Thyroid gland (tissue), 4 donors: ENCODE measurements at regions not wholly inside any gene's neighbourhood (a gene's known extent, or its start where the extent isn't known, plus 50 kb on each side); places are given as distances from the start of the nearest gene placed in this dataset.

Experiments used
- POLR2A ChIP-seq, 2 donors: fragments of 450-650 bp; IDR thresholded peaks; one replicate each; pipeline ENCODE4 v1.6.1; 2017; ENCODE audit warnings: antibody characterized with exemption in 2 of 2, mild to moderate bottlenecking in 2 of 2, moderate library complexity in 1 of 2
- TF ChIP-seq, protein P1 (sequence below), 6 experiments: fragments of 200-600 bp in 3 of 6; fragments of 450-650 bp in 3 of 6; sonication (generic) in 3 of 6; IDR thresholded peaks; one replicate each; pipeline ENCODE4 v1.5.1; 2016 to 2019; ENCODE audit warnings: antibody characterized with exemption in 6 of 6, mild to moderate bottlenecking in 2 of 6, inconsistent platforms in 1 of 6, moderate library complexity in 1 of 6

DNA sequence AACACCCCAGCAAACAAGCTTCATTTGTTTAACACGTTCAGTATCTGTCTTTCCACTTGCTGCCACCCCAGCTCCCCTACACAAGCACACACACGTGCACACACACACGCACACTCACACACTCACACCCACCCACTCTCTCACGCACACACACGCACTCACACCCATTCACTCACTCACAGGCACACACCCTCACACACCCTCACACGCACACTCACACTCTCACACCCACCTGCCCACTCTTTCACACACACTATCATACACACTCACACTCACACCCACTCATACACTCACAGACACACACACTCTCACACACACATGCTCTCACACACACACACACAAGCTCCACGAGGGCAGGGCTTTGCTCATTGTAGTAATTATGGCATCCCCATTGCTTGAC is 378.8 kb upstream of the SULF2 start:
- no peak for TF ChIP-seq POLR2A (IDR thresholded peaks at IDR 0.05)
- TF ChIP-seq, protein P1, sequence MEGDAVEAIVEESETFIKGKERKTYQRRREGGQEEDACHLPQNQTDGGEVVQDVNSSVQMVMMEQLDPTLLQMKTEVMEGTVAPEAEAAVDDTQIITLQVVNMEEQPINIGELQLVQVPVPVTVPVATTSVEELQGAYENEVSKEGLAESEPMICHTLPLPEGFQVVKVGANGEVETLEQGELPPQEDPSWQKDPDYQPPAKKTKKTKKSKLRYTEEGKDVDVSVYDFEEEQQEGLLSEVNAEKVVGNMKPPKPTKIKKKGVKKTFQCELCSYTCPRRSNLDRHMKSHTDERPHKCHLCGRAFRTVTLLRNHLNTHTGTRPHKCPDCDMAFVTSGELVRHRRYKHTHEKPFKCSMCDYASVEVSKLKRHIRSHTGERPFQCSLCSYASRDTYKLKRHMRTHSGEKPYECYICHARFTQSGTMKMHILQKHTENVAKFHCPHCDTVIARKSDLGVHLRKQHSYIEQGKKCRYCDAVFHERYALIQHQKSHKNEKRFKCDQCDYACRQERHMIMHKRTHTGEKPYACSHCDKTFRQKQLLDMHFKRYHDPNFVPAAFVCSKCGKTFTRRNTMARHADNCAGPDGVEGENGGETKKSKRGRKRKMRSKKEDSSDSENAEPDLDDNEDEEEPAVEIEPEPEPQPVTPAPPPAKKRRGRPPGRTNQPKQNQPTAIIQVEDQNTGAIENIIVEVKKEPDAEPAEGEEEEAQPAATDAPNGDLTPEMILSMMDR (IDR thresholded peaks at IDR 0.05): no peak
